SK-N-SH (cell line): ENCODE measurements at regions not wholly inside any gene's neighbourhood (a gene's known extent, or its start where the extent isn't known, plus 50 kb on each side); places are given as distances from the start of the nearest gene placed in this dataset.

ENCODE experiments used
- CTCF ChIA-PET: fragments of 300-600, 350-600 bp; formaldehyde crosslinking; extraction: SDS; loops from one replicate; lab custom pipeline; 2021; lab: Yijun Ruan, JAX
- POLR2A ChIA-PET: fragments of 350-600 bp; sonication (Branson Sonifier 250); formaldehyde crosslinking; extraction: SDS; loops from one replicate; lab custom pipeline; 2020; ENCODE audit warnings: antibody characterized with exemption, inconsistent platforms; lab: Yijun Ruan, JAX
- DNase-seq: peaks from one replicate; pipeline ENCODE4 v3.0.0; 2012
- H2AFZ ChIP-seq: fragments of 200-600 bp; sonication (generic); 2 replicates; pipeline ENCODE4 v1.8.1; 2016; ENCODE audit warnings: antibody characterized with exemption, mild to moderate bottlenecking, low read depth
- H3F3A ChIP-seq: fragments of 200-600 bp; sonication (generic); replicated peaks from 2 replicates; pipeline ENCODE3; 2016; ENCODE audit warnings: antibody characterized with exemption, mild to moderate bottlenecking; ENCODE audit not compliant: insufficient read depth
- H3K27ac ChIP-seq, 2 experiments: fragments of 200-500 bp in 1 of 2; fragments of 200-600 bp in 1 of 2; sonication (Bioruptor generic) in 1 of 2; sonication (generic), shearing (Covaris generic) in 1 of 2; 2 replicates each; pipeline versions ENCODE4 v1.5.1 to v1.6.1; 2014 to 2016; ENCODE audit warnings: low read depth in 2 of 2, inconsistent platforms in 1 of 2, low read length in 1 of 2, mild to moderate bottlenecking in 1 of 2, mixed read lengths in 1 of 2
- H3K27me3 ChIP-seq: fragments of 200-600 bp; sonication (generic), shearing (Covaris generic); 2 replicates; pipeline ENCODE4 v1.6.1; 2016; ENCODE audit warnings: mixed run types; ENCODE audit not compliant: insufficient read depth
- H3K36me3 ChIP-seq, 2 experiments: fragments of 200-500 bp in 1 of 2; fragments of 200-600 bp in 1 of 2; sonication (Bioruptor generic) in 1 of 2; sonication (generic) in 1 of 2; replicated peaks in 1 of 2; 2 replicates each; pipeline versions ENCODE3 to v1.5.1; 2014 to 2016; ENCODE audit warnings: low read length in 1 of 2, mild to moderate bottlenecking in 1 of 2; ENCODE audit not compliant: insufficient read depth in 2 of 2, control insufficient read depth in 1 of 2
- H3K4me1 ChIP-seq, 2 experiments: fragments of 200-500 bp in 1 of 2; fragments of 200-600 bp in 1 of 2; sonication (Bioruptor generic) in 1 of 2; sonication (generic), shearing (Covaris generic) in 1 of 2; 2 replicates each; pipeline versions ENCODE4 v1.5.1 to v1.6.1; 2014 to 2016; ENCODE audit warnings: low read depth in 1 of 2, low read length in 1 of 2, mixed run types in 1 of 2; ENCODE audit not compliant: insufficient read depth in 2 of 2, control insufficient read depth in 1 of 2
- H3K4me2 ChIP-seq: fragments of 200-600 bp; sonication (generic), shearing (Covaris generic); 2 replicates; pipeline ENCODE4 v1.6.1; 2017; ENCODE audit warnings: mixed run types
- H3K4me3 ChIP-seq, 2 experiments: fragments of 200-500 bp in 1 of 2; fragments of 200-600 bp in 1 of 2; sonication (Bioruptor generic) in 1 of 2; sonication (generic), shearing (Covaris generic) in 1 of 2; 2 replicates each; pipeline versions ENCODE4 v1.5.1 to v1.8.1; 2014 to 2016; ENCODE audit warnings: low read depth in 2 of 2, inconsistent platforms in 1 of 2, low read length in 1 of 2, mild to moderate bottlenecking in 1 of 2, mixed read lengths in 1 of 2, moderate library complexity in 1 of 2
- H3K79me2 ChIP-seq: fragments of 200-600 bp; sonication (generic); 2 replicates; pipeline ENCODE4 v1.8.1; 2017; ENCODE audit warnings: mild to moderate bottlenecking; ENCODE audit not compliant: insufficient read depth
- H3K9ac ChIP-seq: fragments of 200-600 bp; sonication (generic); 2 replicates; pipeline ENCODE4 v1.6.1; 2017; ENCODE audit warnings: mixed run types
- H3K9me2 ChIP-seq: fragments of 200-600 bp; sonication (generic); 2 replicates; pipeline ENCODE4 v1.6.1; 2017; ENCODE audit warnings: mixed run types
- H3K9me3 ChIP-seq: fragments of 200-600 bp; sonication (generic); 2 replicates; pipeline ENCODE4 v1.6.1; 2017; ENCODE audit warnings: mixed run types, mild to moderate bottlenecking, moderate library complexity
- H4K20me1 ChIP-seq: fragments of 200-600 bp; sonication (generic); 2 replicates; pipeline ENCODE4 v1.6.1; 2017; ENCODE audit warnings: mild to moderate bottlenecking, mixed run types; ENCODE audit not compliant: insufficient read depth
- CTCF ChIP-seq: fragments of 200-600 bp; sonication (generic); IDR thresholded peaks from 2 replicates; pipeline ENCODE4 v1.6.1; 2017; ENCODE audit warnings: antibody characterized with exemption, mild to moderate bottlenecking, moderate library complexity
- EP300 ChIP-seq, 2 experiments: IDR thresholded peaks; 2 replicates each; pipeline versions ENCODE4 v1.4.0 to v1.6.1; 2012; ENCODE audit warnings: borderline replicate concordance in 1 of 2, low read depth in 1 of 2, low read length in 1 of 2
- FOSL2 ChIP-seq: IDR thresholded peaks from 2 replicates; pipeline ENCODE4 v1.4.0; 2012; ENCODE audit warnings: low read depth, mild to moderate bottlenecking, moderate library complexity, borderline replicate concordance
- FOXM1 ChIP-seq: IDR thresholded peaks from 2 replicates; pipeline ENCODE4 v1.4.0; 2012; ENCODE audit warnings: low read depth, mild to moderate bottlenecking
- IRF3 ChIP-seq: fragments of 150-350 bp; IDR thresholded peaks from 2 replicates; pipeline ENCODE4 v1.6.1; 2016; ENCODE audit warnings: mild to moderate bottlenecking, low read depth, low read length
- MAX ChIP-seq: IDR thresholded peaks from 2 replicates; pipeline ENCODE4 v1.4.0; 2012; ENCODE audit warnings: low read depth
- MEF2A ChIP-seq: IDR thresholded peaks from 2 replicates; pipeline ENCODE4 v1.4.0; 2012; ENCODE audit warnings: low read depth, borderline replicate concordance
- MXI1 ChIP-seq: IDR thresholded peaks from 2 replicates; pipeline ENCODE4 v1.6.1; 2012; ENCODE audit warnings: mild to moderate bottlenecking, low read depth, low read length, improper control_type of control experiment
- NRF1 ChIP-seq: IDR thresholded peaks from 2 replicates; pipeline ENCODE4 v1.6.1; 2012; ENCODE audit warnings: low read depth, mild to moderate bottlenecking, low read length
- RCOR1 ChIP-seq: fragments of 150-350 bp; IDR thresholded peaks from 2 replicates; pipeline ENCODE4 v1.6.1; 2017; ENCODE audit warnings: antibody characterized with exemption, low read length
- RFX5 ChIP-seq: IDR thresholded peaks from 2 replicates; pipeline ENCODE4 v1.6.1; 2012; ENCODE audit warnings: mild to moderate bottlenecking, improper control_type of control experiment, low read length
- TAF1 ChIP-seq: IDR thresholded peaks from 2 replicates; pipeline ENCODE4 v1.6.1; 2012; ENCODE audit warnings: low read depth, mild to moderate bottlenecking, low read length, moderate library complexity, borderline replicate concordance
- TCF12 ChIP-seq: IDR thresholded peaks from 2 replicates; pipeline ENCODE4 v1.4.0; 2012
- TEAD4 ChIP-seq: IDR thresholded peaks from 2 replicates; pipeline ENCODE4 v1.4.0; 2012; ENCODE audit warnings: mild to moderate bottlenecking, borderline replicate concordance; ENCODE audit not compliant: insufficient read depth
- USF2 ChIP-seq: fragments of 150-350 bp; IDR thresholded peaks from 2 replicates; pipeline ENCODE4 v1.6.1; 2017; ENCODE audit warnings: antibody characterized with exemption, low read length, low read depth, borderline replicate concordance
- WGBS: methylation state at CpG from one replicate; pipeline ENCODE4 v1.1.6; 2017; ENCODE audit warnings: low lambda C conversion rate; 5-methylcytosine and 5-hydroxymethylcytosine counted together

GRCh38 chr3:103906808-103907207 lies 1459.9 kb upstream of the ALCAM start:
- 0 out of 2 replicates have a peak overlapping the region, but pooled peaks have one; percentile 8 for H2AFZ ChIP-seq

More at GRCh38 chr3:103906808-103907207, 1459.9 kb upstream of the ALCAM start:
- no peak for DNase-seq
- TF ChIP-seq RCOR1 (no peak), EP300 (IDR thresholded peaks at IDR 0.05; ENCODE audit: borderline replicate concordance in 1 of 2, low read depth in 1 of 2, low read length in 1 of 2) (no peak), MAX (no peak), TEAD4 (no peak), USF2 (no peak), TAF1 (no peak), MEF2A (no peak), IRF3 (no peak), RFX5 (no peak), TCF12 (no peak), CTCF (no peak), FOXM1 (no peak), FOSL2 (no peak), NRF1 (no peak), MXI1 (no peak)
- TF ChIP-seq, all 33 proteins: peak for 0
- no peaks in the 10 kb centered on the region for H3K9me2 ChIP-seq
- WGBS = 78% methylated on average over 2 of the region's 2 CpGs
- no peaks in the 10 kb centered on the region for H3F3A ChIP-seq
- no peak overlapping the region for H3K4me3 ChIP-seq
- H3K4me2 ChIP-seq = no peak overlapping the region
- POLR2A ChIA-PET = no interaction called here
- H3K9ac ChIP-seq = no peak overlapping the region
- no peaks in the 10 kb centered on the region for H3K36me3 ChIP-seq
- peak overlapping the region in 1 of 2 experiments; percentile 97; a peak in 2 of 4 replicates for H3K27ac ChIP-seq
- H3K79me2 ChIP-seq = no peaks in the 10 kb centered on the region
- H3K4me1 ChIP-seq = peaks cover 0 to 14% of the 10 kb centered on the region in 2 experiments; a peak in 3 of 4 replicates
- no peaks in the 10 kb centered on the region for H3K27me3 ChIP-seq
- no peaks in the 10 kb centered on the region for H3K9me3 ChIP-seq
- no peaks in the 10 kb centered on the region for H4K20me1 ChIP-seq
- CTCF ChIA-PET = interaction anchor here (0.8 to 1.5 kb wide), 2 partner anchors 1233 to 1459 kb away, joined by 3 to 4 read pairs; partner anchors contain the start of gene ALCAM
